Neural cell (in vitro differentiated cells): ENCODE measurements at regions not wholly inside any gene's neighbourhood (a gene's known extent, or its start where the extent isn't known, plus 50 kb on each side); places are given as distances from the start of the nearest gene placed in this dataset.

ENCODE experiments used
- EP300 ChIP-seq: fragments of 450-650 bp; conservative IDR thresholded peaks from 2 replicates; pipeline ENCODE4 v1.6.1; 2014; ENCODE audit warnings: antibody characterized with exemption, mild to moderate bottlenecking, moderate library complexity; ENCODE audit not compliant: poor library complexity, severe bottlenecking
- EZH2 ChIP-seq: fragments of 200-600, 300-800 bp; shearing (Covaris generic), sonication (generic); IDR thresholded peaks from 2 replicates; pipeline ENCODE4 v1.6.1; 2014; ENCODE audit warnings: antibody characterized with exemption, low read length, borderline replicate concordance, mild to moderate bottlenecking; ENCODE audit not compliant: insufficient read depth, poor library complexity, severe bottlenecking
- POLR2AphosphoS5 ChIP-seq: IDR thresholded peaks from 2 replicates; pipeline ENCODE4 v1.6.1; 2012
- RAD21 ChIP-seq: fragments of 450-650 bp; conservative IDR thresholded peaks from 2 replicates; pipeline ENCODE4 v1.6.1; 2014; ENCODE audit warnings: antibody characterized with exemption, mild to moderate bottlenecking, moderate library complexity
- SMC3 ChIP-seq: fragments of 450-650 bp; conservative IDR thresholded peaks from 2 replicates; pipeline ENCODE4 v1.6.1; 2014; ENCODE audit warnings: antibody characterized with exemption, mild to moderate bottlenecking, moderate library complexity; ENCODE audit not compliant: poor library complexity
- TAF1 ChIP-seq: IDR thresholded peaks from 2 replicates; pipeline ENCODE4 v1.6.1; 2012; ENCODE audit warnings: low read depth
- TF ChIP-seq, protein P1 (sequence below): fragments of 450-650 bp; IDR thresholded peaks from 2 replicates; pipeline ENCODE4 v1.5.1; 2014; ENCODE audit warnings: antibody characterized with exemption, mild to moderate bottlenecking, moderate library complexity; ENCODE audit not compliant: poor library complexity, severe bottlenecking
- TF ChIP-seq, protein P2 (sequence below): IDR thresholded peaks from 2 replicates; pipeline ENCODE4 v1.6.1; 2012; ENCODE audit warnings: borderline replicate concordance

DNA sequence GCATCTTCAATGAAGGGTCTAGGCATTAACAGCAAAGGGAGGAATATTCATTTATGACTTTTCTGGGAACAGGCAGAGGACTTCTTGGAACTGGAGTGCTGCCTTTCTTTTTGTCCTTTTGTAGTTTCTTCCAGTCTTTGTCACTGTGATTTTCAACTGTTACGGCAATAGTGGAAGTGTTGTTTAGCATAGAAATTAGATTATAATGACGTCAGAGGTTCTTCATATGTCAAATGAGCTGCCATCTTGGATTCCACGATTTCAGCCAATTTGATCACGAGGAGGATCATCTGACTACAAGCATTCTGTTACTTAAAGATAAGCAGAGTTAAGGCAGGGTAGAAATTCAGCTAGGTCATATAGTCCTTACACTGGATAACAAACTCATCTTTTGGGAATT is 239.0 kb downstream of the NEBL start:
- TF ChIP-seq POLR2AphosphoS5 (no peak), EP300 (no peak), SMC3 (no peak), TAF1 (no peak), EZH2 (no peak), RAD21 (no peak)
- TF ChIP-seq, protein P1, sequence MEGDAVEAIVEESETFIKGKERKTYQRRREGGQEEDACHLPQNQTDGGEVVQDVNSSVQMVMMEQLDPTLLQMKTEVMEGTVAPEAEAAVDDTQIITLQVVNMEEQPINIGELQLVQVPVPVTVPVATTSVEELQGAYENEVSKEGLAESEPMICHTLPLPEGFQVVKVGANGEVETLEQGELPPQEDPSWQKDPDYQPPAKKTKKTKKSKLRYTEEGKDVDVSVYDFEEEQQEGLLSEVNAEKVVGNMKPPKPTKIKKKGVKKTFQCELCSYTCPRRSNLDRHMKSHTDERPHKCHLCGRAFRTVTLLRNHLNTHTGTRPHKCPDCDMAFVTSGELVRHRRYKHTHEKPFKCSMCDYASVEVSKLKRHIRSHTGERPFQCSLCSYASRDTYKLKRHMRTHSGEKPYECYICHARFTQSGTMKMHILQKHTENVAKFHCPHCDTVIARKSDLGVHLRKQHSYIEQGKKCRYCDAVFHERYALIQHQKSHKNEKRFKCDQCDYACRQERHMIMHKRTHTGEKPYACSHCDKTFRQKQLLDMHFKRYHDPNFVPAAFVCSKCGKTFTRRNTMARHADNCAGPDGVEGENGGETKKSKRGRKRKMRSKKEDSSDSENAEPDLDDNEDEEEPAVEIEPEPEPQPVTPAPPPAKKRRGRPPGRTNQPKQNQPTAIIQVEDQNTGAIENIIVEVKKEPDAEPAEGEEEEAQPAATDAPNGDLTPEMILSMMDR = no peak
- TF ChIP-seq, protein P2, sequence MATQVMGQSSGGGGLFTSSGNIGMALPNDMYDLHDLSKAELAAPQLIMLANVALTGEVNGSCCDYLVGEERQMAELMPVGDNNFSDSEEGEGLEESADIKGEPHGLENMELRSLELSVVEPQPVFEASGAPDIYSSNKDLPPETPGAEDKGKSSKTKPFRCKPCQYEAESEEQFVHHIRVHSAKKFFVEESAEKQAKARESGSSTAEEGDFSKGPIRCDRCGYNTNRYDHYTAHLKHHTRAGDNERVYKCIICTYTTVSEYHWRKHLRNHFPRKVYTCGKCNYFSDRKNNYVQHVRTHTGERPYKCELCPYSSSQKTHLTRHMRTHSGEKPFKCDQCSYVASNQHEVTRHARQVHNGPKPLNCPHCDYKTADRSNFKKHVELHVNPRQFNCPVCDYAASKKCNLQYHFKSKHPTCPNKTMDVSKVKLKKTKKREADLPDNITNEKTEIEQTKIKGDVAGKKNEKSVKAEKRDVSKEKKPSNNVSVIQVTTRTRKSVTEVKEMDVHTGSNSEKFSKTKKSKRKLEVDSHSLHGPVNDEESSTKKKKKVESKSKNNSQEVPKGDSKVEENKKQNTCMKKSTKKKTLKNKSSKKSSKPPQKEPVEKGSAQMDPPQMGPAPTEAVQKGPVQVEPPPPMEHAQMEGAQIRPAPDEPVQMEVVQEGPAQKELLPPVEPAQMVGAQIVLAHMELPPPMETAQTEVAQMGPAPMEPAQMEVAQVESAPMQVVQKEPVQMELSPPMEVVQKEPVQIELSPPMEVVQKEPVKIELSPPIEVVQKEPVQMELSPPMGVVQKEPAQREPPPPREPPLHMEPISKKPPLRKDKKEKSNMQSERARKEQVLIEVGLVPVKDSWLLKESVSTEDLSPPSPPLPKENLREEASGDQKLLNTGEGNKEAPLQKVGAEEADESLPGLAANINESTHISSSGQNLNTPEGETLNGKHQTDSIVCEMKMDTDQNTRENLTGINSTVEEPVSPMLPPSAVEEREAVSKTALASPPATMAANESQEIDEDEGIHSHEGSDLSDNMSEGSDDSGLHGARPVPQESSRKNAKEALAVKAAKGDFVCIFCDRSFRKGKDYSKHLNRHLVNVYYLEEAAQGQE = no peak
